ENCODE measurements at regions not wholly inside any gene's neighbourhood (a gene's known extent, or its start where the extent isn't known, plus 50 kb on each side); places are given as distances from the start of the nearest gene placed in this dataset.
"Not testable (repeated sequence)": the region's sequence is repeated elsewhere in the genome, so short reads cannot be mapped to it uniquely, and the experiment has no call there.

DNA sequence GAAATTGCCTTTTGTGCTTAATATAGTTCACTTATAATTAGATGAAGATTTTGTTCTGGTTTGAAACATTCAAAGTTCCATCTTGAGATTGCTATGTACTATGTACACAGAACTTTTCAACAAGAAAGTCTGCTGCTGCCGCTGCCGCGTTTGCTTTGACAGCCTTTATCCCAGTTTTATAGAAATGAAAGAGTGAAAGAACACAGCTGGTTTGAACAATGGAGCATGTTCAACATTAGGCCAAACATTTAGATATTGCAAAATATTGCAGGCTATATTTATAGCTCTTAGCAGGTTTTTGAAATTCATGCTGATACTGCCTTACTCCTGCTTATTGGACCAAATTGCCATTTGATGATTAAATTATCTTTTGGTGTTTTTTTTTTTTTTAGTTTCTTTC lies 299.8 kb upstream of the PRKD1 start:
- no peak for ATAC-seq

DNA sequence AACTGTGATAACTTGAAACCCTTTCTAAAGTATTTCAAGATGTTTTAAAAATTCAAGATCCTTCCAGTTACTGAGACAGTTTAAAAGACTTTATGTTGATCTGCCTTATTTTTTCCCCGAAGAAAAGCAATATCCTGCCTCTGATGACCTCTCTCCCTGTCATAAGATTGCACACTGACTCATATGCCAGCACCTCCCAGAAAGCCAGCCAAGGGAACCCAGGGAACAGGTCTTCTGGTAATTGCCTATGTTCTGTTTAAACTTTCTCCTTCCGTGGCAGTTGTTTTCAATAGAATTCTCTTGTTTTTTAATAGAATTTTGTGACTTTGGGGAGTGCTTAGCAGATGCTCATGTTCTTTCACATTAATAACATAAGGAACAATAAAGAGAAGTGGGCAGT lies 300.2 kb upstream of the PRKD1 start:
- no peak for ATAC-seq

- no peak for ATAC-seq
Measured at GRCh38 chr14:30230719-30231118, 303.1 kb upstream of the PRKD1 start.

- ATAC-seq = no peak
Measured at GRCh38 chr14:30234966-30235365, 307.3 kb upstream of the PRKD1 start.

GRCh38 chr14:30235485-30235884 lies 307.8 kb upstream of the PRKD1 start:
- ATAC-seq = no peak

DNA sequence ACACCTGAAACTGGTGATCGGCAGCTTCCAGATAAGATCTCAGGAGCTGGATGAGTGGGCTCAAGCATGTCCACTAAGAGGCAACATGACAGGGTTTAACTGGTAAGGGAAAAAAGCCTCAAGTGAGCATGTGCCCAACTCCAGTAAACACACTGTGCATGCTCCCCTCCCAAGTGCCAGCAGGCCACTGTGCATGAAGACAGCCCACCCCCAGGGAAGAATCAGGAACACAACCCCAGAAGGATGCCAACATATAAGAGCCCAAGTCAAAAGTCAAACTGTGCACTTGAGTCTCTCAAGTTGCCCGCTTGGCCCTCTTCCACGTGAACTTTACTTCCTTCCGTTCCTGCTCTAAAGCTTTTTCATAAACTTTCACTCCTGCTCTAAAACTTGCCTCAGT lies 311.3 kb upstream of the PRKD1 start:
- no peak for ATAC-seq

DNA sequence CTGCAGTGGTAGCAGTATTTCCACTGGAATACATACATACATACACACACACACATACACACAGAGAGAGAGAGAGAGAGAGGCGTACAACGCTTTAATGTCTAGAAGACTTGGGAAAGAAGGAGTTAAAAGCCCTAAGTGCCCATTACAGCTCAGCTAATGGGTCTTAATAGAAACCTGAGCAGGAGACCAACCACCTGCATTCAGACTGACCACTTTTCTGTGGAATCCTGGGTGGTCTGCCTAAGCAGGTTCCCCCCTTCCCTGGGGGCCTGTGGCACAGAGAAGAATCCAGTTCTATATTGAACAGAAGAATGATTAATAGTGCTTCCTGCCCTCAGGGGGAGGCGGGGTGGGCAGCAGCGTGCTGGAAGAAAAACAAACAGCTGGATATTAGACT lies 312.4 kb upstream of the PRKD1 start:
- ATAC-seq = no peak

DNA sequence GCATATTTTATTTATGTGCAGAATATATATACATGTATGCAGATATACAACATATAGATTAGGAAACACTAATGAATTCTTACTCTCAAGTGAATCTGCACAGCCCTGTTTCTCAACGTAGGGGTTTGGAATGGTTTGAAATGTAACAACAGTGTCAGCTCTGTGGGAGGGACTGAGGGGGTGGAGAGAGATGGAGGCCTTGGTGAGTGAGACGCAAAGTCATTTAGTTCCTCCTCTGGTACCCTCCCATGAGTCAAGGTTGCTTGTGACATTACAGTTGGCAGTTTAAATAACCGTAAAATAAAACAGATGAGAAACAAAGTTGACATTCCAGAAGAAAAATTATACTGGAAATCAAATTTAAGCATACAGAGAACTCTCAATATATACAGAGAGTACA lies 313.0 kb upstream of the PRKD1 start:
- ATAC-seq = no peak

DNA sequence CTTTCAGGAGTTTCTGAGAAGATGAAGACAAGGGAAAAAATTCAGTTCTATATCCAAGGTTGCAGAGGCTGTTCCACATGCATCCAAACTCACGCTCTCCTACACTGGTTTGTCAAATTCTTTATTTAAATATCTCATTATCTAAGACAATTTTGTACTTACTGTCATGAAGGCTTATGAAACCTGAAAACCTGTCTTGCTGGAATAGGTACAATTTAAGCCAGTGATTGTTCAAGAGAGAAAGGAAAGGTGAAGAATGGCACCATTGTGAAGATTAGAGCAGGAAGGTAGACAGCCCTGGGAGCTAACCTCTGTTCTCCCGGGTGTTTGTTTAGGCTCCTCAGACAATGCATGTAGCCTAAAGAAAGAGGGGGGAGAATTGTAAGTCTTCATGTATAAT lies 315.1 kb upstream of the PRKD1 start:
- ATAC-seq = no peak

DNA sequence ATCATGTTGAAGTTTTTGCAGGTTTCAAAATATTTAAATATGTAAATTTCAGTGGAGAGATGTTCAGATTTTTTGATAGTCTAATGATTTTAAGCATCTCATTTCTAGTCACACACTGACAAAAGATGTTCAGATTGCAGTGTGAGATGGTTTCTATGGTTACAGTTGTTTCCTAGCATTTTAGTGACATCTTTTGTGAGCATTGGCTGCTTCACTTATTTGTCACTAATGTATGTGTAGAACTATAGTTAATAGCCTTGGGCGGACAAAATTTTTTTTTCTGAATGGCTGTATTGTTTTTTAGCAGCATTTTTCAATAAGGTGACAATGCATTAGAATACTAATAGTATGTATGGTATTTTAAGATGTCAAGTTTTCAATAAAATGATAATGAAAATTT lies 315.6 kb upstream of the PRKD1 start:
- no peak for ATAC-seq

- no peak for ATAC-seq
Measured at GRCh38 chr14:30243805-30244204, 315.2 kb upstream of the G2E3 start.

DNA sequence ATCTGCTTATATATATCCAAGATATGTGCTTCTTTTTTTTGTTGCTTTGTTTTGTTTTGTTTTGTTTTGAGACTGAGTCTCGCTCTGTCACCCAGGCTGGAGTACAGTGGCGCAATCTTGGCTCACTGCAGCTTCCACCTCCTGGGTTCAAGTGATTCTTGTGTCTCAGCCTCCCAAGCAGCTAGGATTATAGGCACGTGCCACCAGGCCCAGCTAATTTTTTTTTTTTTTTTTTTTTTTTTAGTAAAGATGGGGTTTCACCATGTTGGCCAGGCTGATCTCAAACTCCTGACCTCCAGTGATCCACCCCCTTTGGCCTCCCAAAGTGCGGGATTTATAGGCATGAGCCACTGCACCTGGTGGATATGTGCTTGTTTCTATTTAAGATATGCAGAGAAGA lies 314.6 kb upstream of the G2E3 start:
- ATAC-seq = not testable (repeated sequence)

GRCh38 chr14:30251017-30251416 lies 307.9 kb upstream of the G2E3 start:
- no peak for ATAC-seq

DNA sequence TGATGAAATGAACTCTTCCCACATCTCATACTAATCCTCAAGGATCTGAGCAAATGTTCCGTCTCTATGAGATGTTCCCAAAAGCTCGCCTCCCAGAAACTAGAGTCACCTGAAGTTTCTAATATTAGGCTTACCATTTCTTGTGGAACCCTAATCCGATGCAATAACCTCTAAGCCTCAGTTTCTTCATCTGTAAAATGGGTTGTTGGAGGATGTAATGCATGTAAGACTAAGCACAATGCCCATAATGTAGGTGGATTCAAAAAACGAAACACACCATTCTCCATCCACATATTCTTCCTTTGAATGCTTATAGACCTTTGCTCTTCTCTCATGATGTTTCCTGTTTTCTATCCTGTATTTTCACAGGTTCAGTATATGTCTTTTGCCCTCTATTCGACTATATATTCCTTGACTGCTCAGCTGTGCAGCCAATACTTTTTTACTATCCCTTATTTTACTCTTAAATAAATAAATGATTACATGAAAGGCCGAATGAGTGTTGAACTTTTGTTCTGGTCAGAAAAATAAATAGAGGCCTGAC lies 307.3 kb upstream of the G2E3 start:
- ATAC-seq = no peak

DNA sequence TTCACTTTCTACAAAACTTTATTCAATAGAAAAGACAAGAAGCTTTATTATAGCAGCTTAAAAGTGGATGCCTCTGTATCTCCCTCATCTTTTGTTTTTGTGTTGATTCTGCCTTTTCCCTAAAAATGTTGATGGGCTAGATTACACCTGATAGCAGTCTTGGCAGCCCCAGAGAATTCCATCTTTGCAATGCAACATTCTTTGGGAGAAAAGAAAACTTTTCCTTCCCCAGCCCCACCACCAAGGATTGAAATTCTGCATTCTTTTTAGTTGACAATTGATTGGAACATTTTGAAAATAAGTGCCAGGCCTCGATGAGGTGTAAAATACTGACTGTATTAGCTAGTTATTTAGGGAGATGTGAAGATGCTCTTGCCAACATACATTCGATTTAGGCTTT lies 306.8 kb upstream of the G2E3 start:
- no peak for ATAC-seq

DNA sequence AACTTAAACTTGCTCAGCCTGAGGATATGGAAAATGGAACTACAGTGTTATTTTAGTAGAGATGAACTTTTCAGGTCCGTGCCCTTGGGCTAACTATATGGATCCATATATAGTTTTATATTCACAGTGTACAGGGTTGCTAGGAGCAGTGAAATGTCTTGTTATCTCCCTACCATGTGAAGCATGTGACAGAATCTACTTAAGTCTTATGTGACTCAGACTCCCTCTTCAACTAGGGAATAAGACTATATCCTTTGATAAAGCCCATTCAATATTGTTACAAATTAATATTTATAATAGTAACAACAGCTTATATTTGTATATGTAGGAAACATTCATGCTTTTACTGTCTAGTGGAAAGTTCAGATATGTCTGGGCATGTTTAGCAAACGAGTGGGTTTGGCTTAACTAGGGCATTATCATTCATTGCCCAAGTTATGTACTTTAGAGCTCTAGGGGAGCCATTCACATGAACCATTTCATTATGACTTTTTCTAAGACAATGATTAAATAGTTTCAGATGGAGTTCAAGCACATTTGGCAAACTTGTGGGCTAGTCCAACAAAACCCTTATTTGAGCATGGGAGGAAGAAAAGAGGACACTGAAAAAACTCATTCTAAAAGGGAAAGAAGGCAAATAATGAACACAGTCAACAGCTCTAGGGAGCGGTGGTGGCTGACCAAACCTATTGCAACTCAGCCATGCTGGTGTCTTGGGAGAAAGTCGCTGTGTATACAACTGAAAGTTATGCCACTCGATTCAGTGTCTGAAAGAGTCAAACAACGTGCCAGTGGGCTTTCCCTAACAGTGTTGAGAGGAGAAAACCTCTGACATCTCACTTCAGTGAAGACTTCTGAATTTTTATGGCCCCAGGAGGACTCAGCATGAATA lies 305.9 kb upstream of the G2E3 start:
- no peak for ATAC-seq

DNA sequence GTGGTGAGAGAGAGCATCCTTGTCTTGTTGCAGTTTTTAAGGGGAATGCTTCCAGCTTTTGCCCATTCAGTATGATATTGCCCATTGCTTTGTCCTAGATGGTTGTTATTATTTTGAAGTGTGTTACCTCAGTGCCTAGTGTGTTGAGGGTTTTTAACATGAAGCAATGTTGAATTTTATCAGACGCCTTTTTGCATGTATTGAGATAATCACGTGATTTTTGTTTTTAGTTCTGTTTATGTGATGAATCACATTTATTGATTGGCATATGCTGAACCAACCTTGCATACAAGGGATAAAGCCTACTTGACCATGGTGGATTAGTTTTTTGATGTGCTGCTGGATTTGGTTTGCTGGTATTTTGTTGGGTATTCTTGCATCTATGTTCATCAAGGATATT lies 302.3 kb upstream of the G2E3 start:
- no peak for ATAC-seq

GRCh38 chr14:30257946-30258661 lies 300.9 kb upstream of the G2E3 start:
- ATAC-seq = no peak

DNA sequence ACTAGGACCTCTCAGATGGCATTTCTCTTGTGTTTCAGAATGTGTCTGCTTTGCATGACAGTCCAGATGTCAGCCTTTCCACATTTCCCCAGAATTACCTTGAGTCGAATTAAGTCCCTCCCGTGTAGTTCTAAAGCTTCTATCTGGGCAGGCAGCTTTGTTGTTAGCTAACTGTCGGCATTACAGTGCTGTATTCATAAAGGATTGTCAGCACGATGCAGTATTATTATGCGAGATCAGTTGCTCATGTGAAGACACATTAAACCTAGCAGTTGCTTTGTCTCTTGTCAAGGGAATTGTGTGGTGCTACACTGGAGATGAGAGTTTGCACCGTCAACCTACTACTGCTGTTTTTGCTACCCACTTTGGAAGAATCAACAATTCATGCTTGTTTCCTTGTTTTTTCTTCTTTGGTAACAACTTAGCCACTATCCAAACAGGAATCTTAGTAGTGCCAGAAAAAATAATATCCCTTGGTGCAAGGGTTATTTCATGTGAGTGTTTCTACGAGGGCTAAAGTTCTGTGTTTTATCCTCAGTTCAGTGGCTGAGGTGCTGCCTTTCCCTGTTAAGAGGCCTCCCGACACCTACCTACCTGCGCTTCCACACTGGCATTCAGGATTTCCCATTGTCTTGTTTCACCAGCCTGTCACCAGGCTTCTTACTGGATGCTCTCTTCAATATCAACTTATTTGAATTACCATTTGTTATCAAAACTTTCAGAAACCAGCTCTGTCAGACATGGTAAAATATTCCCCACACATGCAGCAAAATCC lies 297.9 kb upstream of the G2E3 start:
- ATAC-seq = no peak

DNA sequence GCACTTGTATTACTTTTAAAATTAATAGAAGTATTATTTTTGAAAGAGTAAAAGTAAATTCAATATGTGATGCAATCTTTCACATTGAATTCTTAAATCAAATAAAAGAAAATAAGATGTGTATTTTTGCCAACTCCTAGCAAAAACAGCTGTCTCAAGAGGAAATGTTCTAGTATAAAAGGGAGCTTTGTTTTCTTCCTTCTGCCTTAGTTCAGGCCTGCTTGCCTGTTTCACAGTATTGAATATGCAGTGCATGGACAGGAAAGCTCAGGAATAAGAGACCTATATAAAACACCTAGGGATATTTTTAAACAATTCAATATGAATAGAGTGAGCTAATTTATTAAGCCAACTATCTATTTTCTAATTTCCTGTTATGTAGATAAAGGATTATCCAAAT lies 294.8 kb upstream of the G2E3 start:
- ATAC-seq = no peak

GRCh38 chr14:30266290-30266689 lies 292.7 kb upstream of the G2E3 start:
- ATAC-seq = no peak

- ATAC-seq = no peak
Measured at GRCh38 chr14:30267141-30267540, 291.8 kb upstream of the G2E3 start.

Measured in activated CD4-positive, CD25-positive, alpha-beta regulatory T cell treated with anti-CD3 and anti-CD28 coated beads, Interleukin-2, amount 50 U/mL, for 24 hours (primary cell).